ENCODE measurements at regions not wholly inside any gene's neighbourhood (a gene's known extent, or its start where the extent isn't known, plus 50 kb on each side); places are given as distances from the start of the nearest gene placed in this dataset.

- TF ChIP-seq EZH2 (IDR thresholded peaks at IDR 0.05; ENCODE audit: insufficient read depth, low read length), result no peak
- TF ChIP-seq, protein P1, sequence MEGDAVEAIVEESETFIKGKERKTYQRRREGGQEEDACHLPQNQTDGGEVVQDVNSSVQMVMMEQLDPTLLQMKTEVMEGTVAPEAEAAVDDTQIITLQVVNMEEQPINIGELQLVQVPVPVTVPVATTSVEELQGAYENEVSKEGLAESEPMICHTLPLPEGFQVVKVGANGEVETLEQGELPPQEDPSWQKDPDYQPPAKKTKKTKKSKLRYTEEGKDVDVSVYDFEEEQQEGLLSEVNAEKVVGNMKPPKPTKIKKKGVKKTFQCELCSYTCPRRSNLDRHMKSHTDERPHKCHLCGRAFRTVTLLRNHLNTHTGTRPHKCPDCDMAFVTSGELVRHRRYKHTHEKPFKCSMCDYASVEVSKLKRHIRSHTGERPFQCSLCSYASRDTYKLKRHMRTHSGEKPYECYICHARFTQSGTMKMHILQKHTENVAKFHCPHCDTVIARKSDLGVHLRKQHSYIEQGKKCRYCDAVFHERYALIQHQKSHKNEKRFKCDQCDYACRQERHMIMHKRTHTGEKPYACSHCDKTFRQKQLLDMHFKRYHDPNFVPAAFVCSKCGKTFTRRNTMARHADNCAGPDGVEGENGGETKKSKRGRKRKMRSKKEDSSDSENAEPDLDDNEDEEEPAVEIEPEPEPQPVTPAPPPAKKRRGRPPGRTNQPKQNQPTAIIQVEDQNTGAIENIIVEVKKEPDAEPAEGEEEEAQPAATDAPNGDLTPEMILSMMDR (IDR thresholded peaks at IDR 0.05; ENCODE audit: insufficient read depth, low read depth, low read length), result no peak
Measured at GRCh38 chr4:104025251-104025650, 305.5 kb upstream of the TACR3 start.
